Activated CD4-positive, alpha-beta T cell treated with anti-CD3 and anti-CD28 coated beads for 36 hours (primary cell): ENCODE measurements at regions not wholly inside any gene's neighbourhood (a gene's known extent, or its start where the extent isn't known, plus 50 kb on each side); places are given as distances from the start of the nearest gene placed in this dataset.

ENCODE experiments used
- ATAC-seq: fragments of 200-7000 bp; cut with Tn5 transposase; one replicate; pipeline ENCODE4 v1.10.0; 2021; ENCODE audit warnings: mild to moderate bottlenecking, moderate library complexity
- CTCF ChIA-PET: fragments of 350-600 bp; sonication (Branson Sonifier 250); formaldehyde crosslinking; loops from one replicate; lab custom pipeline; 2021; ENCODE audit warnings: antibody characterized with exemption; lab: Charles Lee
- POLR2A ChIA-PET: fragments of 350-600 bp; sonication (Branson Sonifier 250); formaldehyde crosslinking; loops from one replicate; lab custom pipeline; 2021; ENCODE audit warnings: antibody characterized with exemption, inconsistent platforms; lab: Charles Lee
- DNase-seq: peaks from one replicate; pipeline ENCODE4 v3.0.0-alpha.2; 2020
- H3K27ac Mint-ChIP-seq: one replicate; pipeline ENCODE4 v1.8.0; 2021; ENCODE audit warnings: mixed read lengths
- H3K27me3 Mint-ChIP-seq: one replicate; pipeline ENCODE4 v1.8.0; 2021; ENCODE audit warnings: mixed read lengths
- H3K36me3 Mint-ChIP-seq: one replicate; pipeline ENCODE4 v1.8.0; 2021; ENCODE audit warnings: low read depth, mixed read lengths
- H3K4me1 Mint-ChIP-seq: one replicate; pipeline ENCODE4 v1.8.0; 2021; ENCODE audit warnings: mixed read lengths
- H3K4me3 Mint-ChIP-seq: one replicate; pipeline ENCODE4 v1.8.0; 2021; ENCODE audit warnings: mild to moderate bottlenecking, moderate library complexity, mixed read lengths
- H3K9me3 Mint-ChIP-seq: one replicate; pipeline ENCODE4 v1.8.0; 2021; ENCODE audit warnings: low read depth, mixed read lengths
- intact Hi-C, 2 experiments: fragments of 100-400 bp; cut with DNase I in 1 of 2; cut with micrococcal nuclease in 1 of 2; formaldehyde crosslinking; loops; one replicate each; pipeline versions ENCODE4 v1.14.2 to v1.15.1; 2022 to 2024; cut with DNase I, micrococcal nuclease

GRCh38 chr10:88062385-88062784 is 199.0 kb downstream of the PTEN start:
- CTCF ChIA-PET, result interaction anchor here (1.0 kb wide), 1 partner anchor 29 kb away, joined by 3 read pairs; no protein-coding TSS in a partner anchor
- H3K27me3 Mint-ChIP-seq, result peaks cover 18% of the 10 kb centered on the region
- H3K9me3 Mint-ChIP-seq, result peaks cover 7% of the 10 kb centered on the region
- no peak overlapping the region for H3K4me3 Mint-ChIP-seq
- no peaks in the 10 kb centered on the region for H3K36me3 Mint-ChIP-seq
- intact Hi-C loops, result no loop called here
- no peak overlapping the region for H3K27ac Mint-ChIP-seq
- POLR2A ChIA-PET, result no interaction called here
- DNase-seq (no peak), ATAC-seq (no peak)
- H3K4me1 Mint-ChIP-seq, result peaks cover 51% of the 10 kb centered on the region

DNA sequence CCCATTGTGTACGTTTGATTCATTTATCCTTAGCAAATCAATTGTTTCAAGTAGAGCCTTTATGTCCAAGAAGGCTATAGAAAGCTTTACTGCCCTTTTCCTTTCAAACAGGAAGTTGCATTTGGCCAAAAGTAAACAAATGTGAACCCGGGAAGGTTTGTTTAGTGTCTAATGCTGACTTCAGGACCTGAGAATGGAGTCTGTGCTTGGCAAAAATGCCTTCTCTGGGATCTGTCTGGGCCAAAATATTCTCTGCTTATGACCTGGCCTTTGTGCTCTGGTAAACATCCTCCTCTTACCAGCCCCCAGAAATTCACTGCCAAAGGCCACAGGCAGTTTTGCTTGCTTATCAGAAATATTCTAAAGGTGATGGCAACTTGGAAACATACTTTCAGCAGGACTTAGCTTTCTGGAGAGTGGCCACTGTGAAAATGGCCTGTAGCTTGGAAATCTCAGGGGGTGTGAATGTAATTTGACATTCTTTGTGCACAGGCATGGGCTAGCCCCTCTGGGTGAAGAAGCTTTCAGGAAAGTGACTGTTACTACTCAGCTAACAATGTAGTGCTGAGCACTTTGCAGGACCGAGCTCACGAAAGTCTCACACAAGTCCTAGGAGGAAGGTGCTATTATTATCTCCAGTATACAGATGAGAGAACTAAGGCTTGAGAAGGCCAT is 199.5 kb downstream of the PTEN start:
- H3K4me3 Mint-ChIP-seq, result no peak overlapping the region
- ATAC-seq, result no peak
- H3K4me1 Mint-ChIP-seq, result peaks cover 56% of the 10 kb centered on the region
- peaks cover 24% of the 10 kb centered on the region for H3K27me3 Mint-ChIP-seq
- no peak overlapping the region for H3K27ac Mint-ChIP-seq
- intact Hi-C loops, result no loop called here
- ChIA-PET POLR2A (no interaction called here), CTCF (interaction anchor here (1.0 kb wide), 1 partner anchor 28 kb away, joined by 3 read pairs; no protein-coding TSS in a partner anchor)
- no peaks in the 10 kb centered on the region for H3K36me3 Mint-ChIP-seq
- H3K9me3 Mint-ChIP-seq, result peaks cover 7% of the 10 kb centered on the region
- DNase-seq, result no peak

DNA sequence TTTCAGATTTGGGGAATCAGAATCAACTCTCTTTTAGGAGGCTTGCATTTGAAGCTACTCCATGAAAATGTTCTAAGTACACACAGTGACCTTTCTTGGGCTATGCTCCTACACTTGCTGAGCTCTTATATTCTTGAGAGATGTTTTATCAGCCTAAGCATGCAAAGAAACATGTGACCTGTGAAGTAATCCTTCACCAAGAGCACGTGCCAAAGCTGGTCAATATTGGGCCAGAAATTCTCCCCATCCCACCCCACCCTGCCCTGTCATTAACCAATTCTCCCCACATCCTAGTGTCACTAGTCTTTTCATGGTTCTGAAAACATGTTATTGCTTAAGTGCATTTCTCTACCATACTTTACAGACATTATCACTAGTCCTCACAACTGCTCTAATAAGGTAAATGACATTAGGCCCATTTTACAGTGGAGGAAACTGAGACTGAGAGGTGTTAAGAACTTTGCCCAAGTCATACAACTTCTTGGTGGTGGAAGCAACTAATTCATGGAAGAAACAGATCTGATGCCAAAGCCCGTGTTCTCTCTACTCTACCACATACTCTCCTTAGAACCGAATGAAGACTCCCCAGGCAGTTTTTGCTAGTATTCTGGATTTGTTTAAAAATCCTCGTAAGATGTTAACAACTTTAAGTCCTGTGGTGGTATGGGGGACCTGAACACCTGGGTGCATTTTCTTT is 200.6 kb downstream of the PTEN start:
- Mint-ChIP-seq H3K36me3 (no peaks in the 10 kb centered on the region), H3K27me3 (peaks cover 24% of the 10 kb centered on the region), H3K4me3 (no peak overlapping the region), H3K27ac (no peak overlapping the region), H3K4me1 (peaks cover 64% of the 10 kb centered on the region), H3K9me3 (peaks cover 7% of the 10 kb centered on the region)
- CTCF ChIA-PET, result no interaction called here
- intact Hi-C loops, result loop anchor here (2.0 kb wide), 4 partner anchors 53 to 207 kb away; partner anchors contain the start of genes KLLN (in 1 of the 2) and PTEN (in 1 of the 2)
- ATAC-seq (no peak), DNase-seq (no peak)
- POLR2A ChIA-PET, result no interaction called here

GRCh38 chr10:88064608-88065382 is 201.4 kb downstream of the PTEN start:
- CTCF ChIA-PET, result interaction anchor here (0.6 to 1.7 kb wide), 4 partner anchors 24 to 215 kb away, joined by 4 to 13 read pairs (median 5); no protein-coding TSS in a partner anchor

GRCh38 chr10:88065383-88066049 is 202.1 kb downstream of the PTEN start:
- ChIA-PET POLR2A (interaction anchor here (0.6 to 2.1 kb wide), 6 partner anchors 8 to 247 kb away, joined by 3 to 23 read pairs (median 5); partner anchors contain the start of gene ATAD1), CTCF (interaction anchor here (0.6 to 1.7 kb wide), 8 partner anchors 25 to 215 kb away, joined by 4 to 13 read pairs (median 5); no protein-coding TSS in a partner anchor)
- Mint-ChIP-seq H3K27me3 (peaks cover 23% of the 10 kb centered on the region), H3K9me3 (peaks cover 5% of the 10 kb centered on the region), H3K36me3 (no peaks in the 10 kb centered on the region), H3K4me3 (no peak overlapping the region), H3K27ac (no peak overlapping the region), H3K4me1 (peaks cover 64% of the 10 kb centered on the region)
- DNase-seq, result peak; percentile 69
- intact Hi-C loops, result loop anchor here (1.0 to 5.0 kb wide), 8 partner anchors 26 to 248 kb away; partner anchors contain the start of genes ATAD1 (in 1 of the 2), KLLN (in 1 of the 2) and PTEN (in 1 of the 2)
- ATAC-seq, result peak; percentile 82

More at GRCh38 chr10:88064608-88065382, 201.4 kb downstream of the PTEN start:
- ATAC-seq (peak; percentile 49), DNase-seq (peak; percentile 52)
- POLR2A ChIA-PET, result interaction anchor here (0.6 to 2.1 kb wide), 2 partner anchors 27 to 155 kb away, joined by 4 to 23 read pairs; no protein-coding TSS in a partner anchor
- H3K9me3 Mint-ChIP-seq, result peaks cover 7% of the 10 kb centered on the region
- H3K27me3 Mint-ChIP-seq, result peaks cover 24% of the 10 kb centered on the region
- H3K27ac Mint-ChIP-seq, result no peak overlapping the region
- intact Hi-C loops, result loop anchor here (1.0 to 5.0 kb wide), 8 partner anchors 27 to 247 kb away; partner anchors contain the start of genes ATAD1 (in 1 of the 2), KLLN (in 1 of the 2) and PTEN (in 1 of the 2)
- H3K4me3 Mint-ChIP-seq, result no peak overlapping the region
- peaks cover 69% of the 10 kb centered on the region for H3K4me1 Mint-ChIP-seq
- H3K36me3 Mint-ChIP-seq, result no peaks in the 10 kb centered on the region

GRCh38 chr10:88066319-88066718 is 202.9 kb downstream of the PTEN start:
- intact Hi-C loops, result loop anchor here in 1 of 2 experiments (5.0 kb wide), 1 partner anchor 249 kb away; the partner anchor contains the start of gene ATAD1
- H3K9me3 Mint-ChIP-seq, result no peaks in the 10 kb centered on the region
- H3K27ac Mint-ChIP-seq, result no peak overlapping the region
- ATAC-seq (no peak), DNase-seq (no peak)
- H3K36me3 Mint-ChIP-seq, result no peaks in the 10 kb centered on the region
- peaks cover 59% of the 10 kb centered on the region for H3K4me1 Mint-ChIP-seq
- H3K27me3 Mint-ChIP-seq, result peaks cover 20% of the 10 kb centered on the region
- H3K4me3 Mint-ChIP-seq, result no peak overlapping the region
- CTCF ChIA-PET, result interaction anchor here (0.6 to 1.7 kb wide), 8 partner anchors 25 to 517 kb away, joined by 3 to 13 read pairs (median 4); partner anchors contain the start of gene RNLS
- POLR2A ChIA-PET, result interaction anchor here (0.6 to 2.1 kb wide), 4 partner anchors 12 to 248 kb away, joined by 3 to 23 read pairs (median 6); partner anchors contain the start of gene ATAD1

GRCh38 chr10:88066876-88067275 is 203.5 kb downstream of the PTEN start:
- H3K27me3 Mint-ChIP-seq, result peaks cover 20% of the 10 kb centered on the region
- intact Hi-C loops, result loop anchor here in 1 of 2 experiments (5.0 kb wide), 1 partner anchor 250 kb away; the partner anchor contains the start of gene ATAD1
- H3K9me3 Mint-ChIP-seq, result no peaks in the 10 kb centered on the region
- no peaks in the 10 kb centered on the region for H3K36me3 Mint-ChIP-seq
- ATAC-seq, result no peak
- H3K27ac Mint-ChIP-seq, result peak overlapping the region; percentile 20
- H3K4me1 Mint-ChIP-seq, result peaks cover 61% of the 10 kb centered on the region
- no peak for DNase-seq
- ChIA-PET CTCF (interaction anchor here (0.6 to 1.5 kb wide), 9 partner anchors 25 to 1266 kb away, joined by 3 to 9 read pairs (median 3); partner anchors contain the start of gene RNLS), POLR2A (interaction anchor here (0.6 to 0.7 kb wide), 3 partner anchors 13 to 123 kb away, joined by 3 to 6 read pairs (median 6); no protein-coding TSS in a partner anchor)
- H3K4me3 Mint-ChIP-seq, result no peak overlapping the region

- ChIA-PET POLR2A (no interaction called here), CTCF (interaction anchor here (0.5 to 1.3 kb wide), 4 partner anchors 24 to 1265 kb away, joined by 3 to 4 read pairs (median 3); no protein-coding TSS in a partner anchor)
- no peak for ATAC-seq
- peaks cover 16% of the 10 kb centered on the region for H3K27me3 Mint-ChIP-seq
- no peaks in the 10 kb centered on the region for H3K9me3 Mint-ChIP-seq
- no peak for DNase-seq
- H3K4me1 Mint-ChIP-seq, result peaks cover 61% of the 10 kb centered on the region
- intact Hi-C loops, result loop anchor here in 1 of 2 experiments (5.0 kb wide), 1 partner anchor 250 kb away; the partner anchor contains the start of gene ATAD1
- no peak overlapping the region for H3K4me3 Mint-ChIP-seq
- H3K36me3 Mint-ChIP-seq, result no peaks in the 10 kb centered on the region
- H3K27ac Mint-ChIP-seq, result no peak overlapping the region
These were observed 204.3 kb downstream of the PTEN start for GRCh38 chr10:88067737-88068136.

DNA sequence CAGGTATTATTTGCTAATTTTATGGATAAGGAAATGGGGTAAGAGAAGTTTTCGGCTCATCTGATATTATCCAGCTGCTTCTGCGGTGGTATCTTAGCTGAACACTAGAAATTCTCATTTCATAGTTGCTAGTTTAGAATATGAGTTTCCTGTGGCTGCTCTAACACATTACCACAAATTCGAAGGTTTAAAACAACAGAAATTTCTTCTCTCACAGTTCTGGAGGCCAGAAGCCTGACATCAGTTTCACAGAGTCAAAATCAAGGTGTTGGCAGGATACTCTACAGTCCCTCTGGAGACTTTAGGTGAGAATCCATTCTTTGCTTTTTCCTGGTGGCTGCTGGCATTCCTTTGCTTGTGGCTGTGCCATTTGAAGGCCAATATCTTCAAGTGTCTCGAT is 205.9 kb downstream of the PTEN start:
- intact Hi-C loops, result loop anchor here in 1 of 2 experiments (5.0 kb wide), 1 partner anchor 252 kb away; the partner anchor contains the start of gene ATAD1
- no peak overlapping the region for H3K27ac Mint-ChIP-seq
- H3K4me1 Mint-ChIP-seq, result peaks cover 54% of the 10 kb centered on the region
- CTCF ChIA-PET, result interaction anchor here (1.0 to 1.4 kb wide), 4 partner anchors 18 to 211 kb away, joined by 3 to 5 read pairs (median 4); no protein-coding TSS in a partner anchor
- no peak overlapping the region for H3K4me3 Mint-ChIP-seq
- POLR2A ChIA-PET, result no interaction called here
- H3K27me3 Mint-ChIP-seq, result peaks cover 15% of the 10 kb centered on the region
- no peaks in the 10 kb centered on the region for H3K9me3 Mint-ChIP-seq
- DNase-seq (no peak), ATAC-seq (no peak)
- H3K36me3 Mint-ChIP-seq, result no peaks in the 10 kb centered on the region
